ENCODE measurements at regions not wholly inside any gene's neighbourhood (a gene's known extent, or its start where the extent isn't known, plus 50 kb on each side); places are given as distances from the start of the nearest gene placed in this dataset.

GRCh38 chr6:147750413-147750812 lies 241.9 kb downstream of the SAMD5 start:
- Histone ChIP-seq H3K9me2 (ENCODE audit: insufficient read depth) (no peaks in the 10 kb centered on the region), H3K4me1 (ENCODE audit: control insufficient read depth in 1 of 2, insufficient read depth in 2 of 2, low read length in 2 of 2) (no peaks in the 10 kb centered on the region), H3K4me2 (ENCODE audit: low read length) (no peak overlapping the region), H2AFZ (ENCODE audit: low read depth, low read length, poor library complexity, severe bottlenecking) (no peak overlapping the region), H3K27ac (ENCODE audit: low read depth, low read length) (no peak overlapping the region), H4K20me1 (ENCODE audit: insufficient read depth) (no peaks in the 10 kb centered on the region), H3K4me3 (replicated peaks in 1 of 2; ENCODE audit: low read depth in 1 of 2, low read length in 2 of 2) (no peak overlapping the region), H3K27me3 (ENCODE audit: insufficient read depth, low read length) (no peaks in the 10 kb centered on the region), H3K36me3 (ENCODE audit: control insufficient read depth in 1 of 2, insufficient read depth in 2 of 2, low read length in 2 of 2) (no peaks in the 10 kb centered on the region), H3K79me2 (ENCODE audit: insufficient read depth, low read length) (no peaks in the 10 kb centered on the region), H3K9ac (ENCODE audit: low read length) (no peak overlapping the region), H3K9me3 (ENCODE audit: control insufficient read depth in 1 of 2, insufficient read depth in 1 of 2, low read depth in 1 of 2, low read length in 2 of 2) (no peaks in the 10 kb centered on the region)
- intact Hi-C loops (cut with micrococcal nuclease), result no loop called here
- ChIA-PET RAD21 (ENCODE audit: low non-redundant PET in 1 of 2, low total read pairs in 2 of 2, uncharacterized antibody in 2 of 2, unreplicated experiment in 2 of 2) (no interaction called here), POLR2A (no interaction called here), CTCF (no interaction called here)
- DNase-seq (ENCODE audit: low read depth, low spot score) (no peak), ATAC-seq (no peak)
- no TSS peak for BruUV-seq (replicated peaks)
- TF ChIP-seq EZH2phosphoT487 (IDR thresholded peaks at IDR 0.05; ENCODE audit: borderline replicate concordance) (no peak), SRF (IDR thresholded peaks at IDR 0.05; ENCODE audit: low read depth) (no peak), ELF1 (IDR thresholded peaks at IDR 0.05; ENCODE audit: borderline replicate concordance, low read depth) (no peak), ZBTB33 (IDR thresholded peaks at IDR 0.05; ENCODE audit: extremely low read depth, insufficient replicate concordance, low read length) (no peak), REST (IDR thresholded peaks at IDR 0.05; ENCODE audit: low read depth) (no peak), FOSL1 (IDR thresholded peaks at IDR 0.05; ENCODE audit: low read depth) (no peak), POLR2AphosphoS5 (IDR thresholded peaks at IDR 0.05; ENCODE audit: low read depth, low read length) (no peak)
